ENCODE measurements at regions not wholly inside any gene's neighbourhood (a gene's known extent, or its start where the extent isn't known, plus 50 kb on each side); places are given as distances from the start of the nearest gene placed in this dataset.

DNA sequence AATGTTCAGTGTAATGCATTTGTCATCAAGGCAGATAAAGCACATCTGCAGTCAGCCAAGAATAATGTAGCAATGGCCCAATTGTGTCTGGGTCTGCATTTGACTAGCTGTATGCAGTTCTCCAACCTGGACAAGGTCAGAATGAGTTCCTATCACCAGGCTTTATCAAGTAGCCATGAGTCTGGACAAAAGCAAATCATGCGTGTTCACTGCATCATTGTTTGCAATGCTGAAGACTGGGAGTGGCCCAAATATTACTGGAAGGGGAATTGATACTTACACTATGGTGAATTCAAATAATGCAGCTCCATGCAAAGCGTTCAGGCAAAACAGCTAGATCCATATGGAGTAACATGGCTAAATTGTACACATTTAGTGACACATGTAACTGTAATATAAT is 250.9 kb downstream of the TOX3 start:
- ATAC-seq (ENCODE audit: low read depth) (no peak), DNase-seq (no peak)
- dilution Hi-C loops (cut with HindIII; ENCODE audit: low sequenced_read_pairs, unreplicated experiment) (no loop called here), in situ Hi-C loops (cut with MboI; ENCODE audit: low sequenced_read_pairs) (no loop called here), intact Hi-C loops (cut with micrococcal nuclease) (no loop called here)
- H3K14ac ChIP-seq (replicated peaks; ENCODE audit: low read depth, low read length), result no peak overlapping the region
- no peak overlapping the region for H3K56ac ChIP-seq (ENCODE audit: extremely low read depth, insufficient read depth, low read length)
- H2BK20ac ChIP-seq (ENCODE audit: low read depth, low read length), result no peak overlapping the region
- H3K9me1 ChIP-seq (ENCODE audit: insufficient read depth, low read length), result no peaks in the 10 kb centered on the region
- H2AFZ ChIP-seq (replicated peaks; ENCODE audit: low read length, poor library complexity), result no peak overlapping the region
- H3K27ac ChIP-seq (ENCODE audit: insufficient read depth, low read length), result no peak overlapping the region
- H4K91ac ChIP-seq (ENCODE audit: insufficient read depth, low read depth, low read length), result no peak overlapping the region
- H3K4me1 ChIP-seq (ENCODE audit: control insufficient read depth, insufficient read depth, low read length), result no peaks in the 10 kb centered on the region
- no peaks in the 10 kb centered on the region for H3K27me3 ChIP-seq (ENCODE audit: control insufficient read depth, insufficient read depth, low read length)
- no CpG with 5 or more reads among the region's 2 CpGs for WGBS, 2 experiments (ENCODE audit: extremely low coverage in 2 of 2, insufficient read length in 1 of 2)
- H4K5ac ChIP-seq (ENCODE audit: low read depth, low read length), result no peak overlapping the region
- H2BK120ac ChIP-seq (ENCODE audit: low read depth, low read length), result no peak overlapping the region
- no peak overlapping the region for H3K18ac ChIP-seq (ENCODE audit: low read depth, low read length)
- no peaks in the 10 kb centered on the region for H3K36me3 ChIP-seq (ENCODE audit: control insufficient read depth, insufficient read depth, low read length)
- no peak overlapping the region for H3K9ac ChIP-seq (ENCODE audit: low read depth, low read length)
- no peak overlapping the region for H2AK9ac ChIP-seq (replicated peaks; ENCODE audit: low read depth, low read length, poor library complexity)
- H4K20me1 ChIP-seq (ENCODE audit: insufficient read depth, low read length), result no peaks in the 10 kb centered on the region
- H3K23ac ChIP-seq (ENCODE audit: low read depth, low read length), result no peak overlapping the region
- no peak overlapping the region for H2BK5ac ChIP-seq (ENCODE audit: low read depth, low read length, poor library complexity, severe bottlenecking)
- BruUV-seq (replicated peaks), result no TSS peak
- H2BK15ac ChIP-seq (ENCODE audit: low read depth, low read length), result no peak overlapping the region
- H4K8ac ChIP-seq (ENCODE audit: low read depth in 2 of 2, low read length in 2 of 2), result no peak overlapping the region
- H2AK5ac ChIP-seq (ENCODE audit: low read depth, low read length), result no peak overlapping the region
- H3K9me3 ChIP-seq (ENCODE audit: control insufficient read depth, insufficient read depth, low read length), result no peaks in the 10 kb centered on the region; the same call in 1 of the 2 replicates
- CTCF ChIA-PET, result no interaction called here
- no peak overlapping the region for H3K4ac ChIP-seq (ENCODE audit: low read depth, low read length)
- no peak for TF ChIP-seq POLR2A (IDR thresholded peaks at IDR 0.05; ENCODE audit: low read depth, low read length)
- TF ChIP-seq CHD1 (IDR thresholded peaks at IDR 0.05; ENCODE audit: low read depth, low read length), result no peak
- no peak for TF ChIP-seq NFE2L2 (IDR thresholded peaks at IDR 0.05; ENCODE audit: low read depth, low read length)
- no peak for TF ChIP-seq MAFK (IDR thresholded peaks at IDR 0.05; ENCODE audit: low read depth, low read length)
- TF ChIP-seq MXI1 (IDR thresholded peaks at IDR 0.05; ENCODE audit: borderline replicate concordance, low read depth, low read length), result no peak
- no peak for TF ChIP-seq RCOR1 (IDR thresholded peaks at IDR 0.05; ENCODE audit: insufficient replicate concordance, low read length)
- TF ChIP-seq, protein P1, sequence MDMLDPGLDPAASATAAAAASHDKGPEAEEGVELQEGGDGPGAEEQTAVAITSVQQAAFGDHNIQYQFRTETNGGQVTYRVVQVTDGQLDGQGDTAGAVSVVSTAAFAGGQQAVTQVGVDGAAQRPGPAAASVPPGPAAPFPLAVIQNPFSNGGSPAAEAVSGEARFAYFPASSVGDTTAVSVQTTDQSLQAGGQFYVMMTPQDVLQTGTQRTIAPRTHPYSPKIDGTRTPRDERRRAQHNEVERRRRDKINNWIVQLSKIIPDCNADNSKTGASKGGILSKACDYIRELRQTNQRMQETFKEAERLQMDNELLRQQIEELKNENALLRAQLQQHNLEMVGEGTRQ (IDR thresholded peaks at IDR 0.05; ENCODE audit: low read depth, low read length), result no peak
- no peak for TF ChIP-seq MAZ (IDR thresholded peaks at IDR 0.05; ENCODE audit: borderline replicate concordance, low read depth, low read length)
- TF ChIP-seq RAD21 (IDR thresholded peaks at IDR 0.05; ENCODE audit: low read length), result no peak
- no peak for TF ChIP-seq RFX5 (IDR thresholded peaks at IDR 0.05; ENCODE audit: low read depth, low read length)
- TF ChIP-seq, protein P2, sequence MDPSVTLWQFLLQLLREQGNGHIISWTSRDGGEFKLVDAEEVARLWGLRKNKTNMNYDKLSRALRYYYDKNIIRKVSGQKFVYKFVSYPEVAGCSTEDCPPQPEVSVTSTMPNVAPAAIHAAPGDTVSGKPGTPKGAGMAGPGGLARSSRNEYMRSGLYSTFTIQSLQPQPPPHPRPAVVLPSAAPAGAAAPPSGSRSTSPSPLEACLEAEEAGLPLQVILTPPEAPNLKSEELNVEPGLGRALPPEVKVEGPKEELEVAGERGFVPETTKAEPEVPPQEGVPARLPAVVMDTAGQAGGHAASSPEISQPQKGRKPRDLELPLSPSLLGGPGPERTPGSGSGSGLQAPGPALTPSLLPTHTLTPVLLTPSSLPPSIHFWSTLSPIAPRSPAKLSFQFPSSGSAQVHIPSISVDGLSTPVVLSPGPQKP (IDR thresholded peaks at IDR 0.05; ENCODE audit: borderline replicate concordance, low read depth, low read length), result no peak
- TF ChIP-seq CEBPB (IDR thresholded peaks at IDR 0.05; ENCODE audit: low read depth, low read length), result no peak
- TF ChIP-seq SMC3 (IDR thresholded peaks at IDR 0.05; ENCODE audit: low read depth, low read length), result no peak
- no peak for TF ChIP-seq BHLHE40 (IDR thresholded peaks at IDR 0.05; ENCODE audit: low read depth, low read length)
- POLR2A ChIA-PET (ENCODE audit: unreplicated experiment), result no interaction called here
- no peak overlapping the region for H3K4me3 ChIP-seq (ENCODE audit: insufficient read depth, low read depth, low read length)
- H3K4me2 ChIP-seq (ENCODE audit: low read depth, low read length), result no peak overlapping the region
- no peaks in the 10 kb centered on the region for H3K79me1 ChIP-seq (ENCODE audit: low read depth in 1 of 2, low read length in 2 of 2)

Measured in IMR-90 (cell line).